Amniotic stem cell (primary cell): ENCODE measurements at regions not wholly inside any gene's neighbourhood (a gene's known extent, or its start where the extent isn't known, plus 50 kb on each side); places are given as distances from the start of the nearest gene placed in this dataset.
"Not testable (repeated sequence)": the region's sequence is repeated elsewhere in the genome, so short reads cannot be mapped to it uniquely, and the experiment has no call there.

Experiments
- DNase-seq: peaks from one replicate; lab custom pipeline; 2025; lab: John Stamatoyannopoulos, UW

DNA sequence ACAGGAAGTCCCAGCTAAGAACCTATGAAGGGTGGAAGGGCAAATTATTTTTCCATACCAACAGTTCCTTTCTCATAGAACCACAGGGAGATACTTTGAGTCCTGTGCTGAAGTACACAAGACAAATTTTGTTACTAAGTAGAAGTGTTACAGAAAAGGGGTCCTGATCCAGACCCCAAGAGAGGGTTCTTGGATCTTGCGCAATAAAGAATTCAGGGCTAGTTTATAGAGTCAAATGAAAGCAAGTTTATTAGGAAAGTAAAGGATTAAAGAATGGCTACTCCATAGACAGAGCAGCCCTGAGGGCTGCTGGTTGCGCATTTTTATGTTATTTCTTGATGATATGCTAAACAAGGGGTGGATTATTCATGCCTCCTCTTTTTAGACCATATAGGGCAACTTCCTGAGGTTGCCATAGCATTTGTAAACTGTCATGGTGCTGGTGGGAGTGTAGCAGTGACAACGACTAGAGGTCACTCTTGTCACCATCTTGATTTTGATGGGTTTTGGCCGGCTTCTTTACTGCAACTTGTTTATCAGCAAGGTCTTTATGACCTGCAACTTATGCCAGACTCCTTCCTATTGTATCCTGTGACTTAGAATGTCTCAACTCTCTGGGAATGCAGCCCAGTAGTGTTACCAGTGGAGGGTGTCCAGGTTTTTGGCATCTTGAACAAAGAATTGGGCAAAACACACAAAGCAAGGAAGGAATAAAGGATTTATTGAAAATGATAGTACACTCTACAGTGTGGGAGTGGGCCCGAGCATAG is 409.4 kb downstream of the SH2D4B start:
- DNase-seq, result no peak

DNA sequence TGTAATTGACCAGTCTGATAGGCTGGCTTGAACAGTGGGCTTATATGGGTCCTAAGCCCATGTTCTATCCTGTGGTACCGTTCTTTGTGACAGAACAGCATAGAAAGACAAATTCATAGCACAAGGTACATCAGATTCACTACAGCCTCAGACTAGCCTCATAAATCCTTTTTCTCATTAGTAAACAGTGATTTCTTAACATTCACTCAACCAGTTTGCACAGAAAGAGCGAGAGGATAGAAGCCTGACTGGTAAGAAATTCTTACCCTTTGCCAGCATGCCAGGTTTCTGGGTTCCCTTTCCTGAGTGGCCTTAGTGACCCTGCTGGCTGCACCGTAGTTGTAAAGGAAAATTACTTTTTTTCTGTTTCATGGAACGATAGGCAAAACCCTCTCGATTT is 412.1 kb downstream of the SH2D4B start:
- DNase-seq, result no peak

DNA sequence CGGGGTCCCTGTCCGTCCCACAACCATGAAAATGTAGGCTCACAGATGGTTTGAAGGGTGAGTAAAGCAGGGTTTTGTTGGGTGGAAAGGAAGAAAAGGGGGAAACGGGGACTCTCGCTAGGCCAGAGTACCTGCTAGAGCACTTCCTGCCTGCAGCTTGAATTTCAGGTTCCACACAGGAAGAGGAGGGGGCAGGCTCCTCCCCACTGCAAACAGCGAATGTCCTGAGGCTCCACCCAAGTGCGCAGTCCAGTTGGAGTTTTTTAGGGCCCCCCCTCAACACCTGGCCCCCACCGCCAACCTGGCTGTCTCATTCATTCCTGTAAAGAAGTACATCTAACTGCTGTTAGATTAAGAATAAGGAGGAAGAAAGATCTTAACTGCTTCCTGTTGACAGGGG is 414.7 kb downstream of the SH2D4B start:
- DNase-seq, result no peak

DNA sequence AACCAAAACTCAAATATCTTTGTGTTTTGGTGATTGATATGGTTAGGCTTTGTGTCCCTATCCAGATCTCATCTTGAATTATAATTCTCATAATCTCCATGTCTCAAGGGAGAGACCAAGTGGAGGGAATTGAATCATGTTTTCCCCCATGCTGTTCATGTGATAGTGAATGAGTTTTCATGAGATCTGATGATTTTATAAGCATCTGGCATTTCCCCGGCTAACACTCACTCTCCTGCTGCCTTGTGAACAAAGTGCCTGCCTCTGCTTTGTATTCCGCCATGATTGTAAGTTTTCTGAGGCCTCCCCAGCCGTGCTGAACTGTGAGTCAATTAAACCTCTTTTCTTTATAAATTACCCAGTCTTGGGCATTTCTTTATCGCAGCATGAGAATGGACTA is 419.5 kb downstream of the SH2D4B start:
- no peak for DNase-seq

DNA sequence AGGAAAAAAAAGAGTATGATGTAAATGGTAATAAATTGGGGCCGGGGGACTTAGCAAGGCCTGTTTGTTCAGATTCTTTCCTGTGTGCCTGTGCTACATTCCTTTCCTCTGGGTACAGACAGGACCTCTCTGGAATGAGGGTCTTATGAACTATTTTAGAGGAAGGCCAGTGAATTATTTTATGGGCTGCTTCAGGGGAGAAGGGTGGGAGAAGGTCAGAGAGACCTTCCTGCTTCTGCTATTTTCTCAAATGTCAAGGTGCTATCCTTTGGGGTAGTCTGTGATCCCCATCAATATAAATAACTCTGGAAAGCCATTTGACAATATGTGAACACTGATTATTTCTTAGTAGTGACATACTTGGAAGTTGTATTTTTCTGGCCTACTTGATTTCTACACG is 426.5 kb downstream of the SH2D4B start:
- no peak for DNase-seq

DNA sequence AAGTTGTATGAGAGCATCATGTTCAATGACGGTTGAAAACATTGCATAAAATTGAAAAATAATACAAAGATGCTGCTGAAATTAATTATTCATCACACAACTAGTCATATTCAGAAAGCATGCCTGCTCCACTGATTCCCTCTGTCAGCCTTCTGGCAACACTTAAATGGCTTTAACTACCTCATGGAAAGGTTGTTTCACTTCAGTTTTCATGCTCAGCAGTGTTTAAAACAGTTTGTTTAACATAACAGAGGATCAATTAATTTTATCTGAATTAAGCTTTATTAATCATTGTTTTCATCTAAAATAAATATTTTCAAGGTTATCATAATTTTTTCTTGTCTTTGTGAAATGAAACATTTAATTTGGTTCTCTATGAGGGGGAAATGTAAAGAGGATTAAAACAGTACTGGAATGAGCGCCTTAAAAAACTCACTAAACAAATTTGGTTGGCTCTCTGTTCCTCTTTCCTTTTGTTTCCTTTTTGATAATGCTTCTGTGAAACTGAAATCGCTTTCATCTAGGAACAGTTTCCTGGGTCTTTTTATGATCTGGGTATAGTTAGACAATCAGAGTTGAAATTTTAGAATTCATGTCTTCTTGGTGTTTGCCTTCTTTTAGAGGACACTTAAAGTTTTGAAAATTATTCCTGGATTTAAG is 427.4 kb downstream of the SH2D4B start:
- DNase-seq, result no peak

DNA sequence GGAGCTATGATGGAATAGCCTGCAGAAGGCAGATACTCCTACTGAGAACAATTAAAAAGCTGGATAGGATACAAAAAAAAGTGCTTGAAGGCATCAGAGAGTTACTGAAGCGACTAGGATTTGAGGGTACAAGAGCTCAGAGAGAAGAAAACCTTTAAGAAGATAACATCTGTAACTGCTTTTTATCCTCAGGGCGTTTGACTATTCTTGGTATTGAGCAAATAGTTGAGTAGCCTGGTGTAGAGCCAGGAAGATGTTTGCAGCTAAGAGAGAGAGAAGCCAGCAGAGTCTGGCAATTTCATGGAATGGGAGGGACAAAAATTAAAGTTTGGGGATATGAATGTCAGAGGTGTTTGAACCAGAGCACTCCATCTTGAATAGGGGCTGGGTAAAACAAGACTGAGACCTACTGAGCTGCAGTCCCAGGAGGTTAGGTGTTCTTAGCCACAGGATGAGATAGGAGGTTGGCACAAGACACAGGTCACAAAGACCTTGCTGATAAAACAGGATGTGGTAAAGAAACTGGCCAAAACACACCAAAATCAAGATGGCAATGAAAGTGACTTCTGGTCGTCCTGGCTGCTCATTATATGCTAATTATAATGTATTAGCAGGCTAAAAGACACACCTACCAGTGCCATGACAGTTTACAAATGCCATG is 428.8 kb downstream of the SH2D4B start:
- DNase-seq, result no peak

DNA sequence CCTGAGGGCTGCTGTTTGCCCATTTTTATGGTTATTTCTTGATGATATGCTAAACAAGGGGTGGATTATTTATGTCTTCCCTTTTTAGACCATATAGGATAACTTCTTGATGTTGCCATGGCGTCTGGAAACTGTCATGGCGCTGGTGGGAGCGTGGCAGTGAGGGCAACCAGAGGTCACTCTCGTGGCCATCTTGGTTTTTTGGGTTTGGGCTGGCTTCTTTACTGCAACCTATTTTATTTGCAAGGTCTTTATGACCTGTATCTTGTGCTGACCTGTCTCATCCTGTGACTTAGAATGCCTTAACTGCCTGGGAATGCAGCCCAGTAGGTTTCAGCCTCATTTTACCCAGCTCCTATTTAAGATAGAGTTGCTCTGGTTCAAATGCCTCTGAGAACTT is 429.7 kb downstream of the SH2D4B start:
- DNase-seq, result not testable (repeated sequence)

DNA sequence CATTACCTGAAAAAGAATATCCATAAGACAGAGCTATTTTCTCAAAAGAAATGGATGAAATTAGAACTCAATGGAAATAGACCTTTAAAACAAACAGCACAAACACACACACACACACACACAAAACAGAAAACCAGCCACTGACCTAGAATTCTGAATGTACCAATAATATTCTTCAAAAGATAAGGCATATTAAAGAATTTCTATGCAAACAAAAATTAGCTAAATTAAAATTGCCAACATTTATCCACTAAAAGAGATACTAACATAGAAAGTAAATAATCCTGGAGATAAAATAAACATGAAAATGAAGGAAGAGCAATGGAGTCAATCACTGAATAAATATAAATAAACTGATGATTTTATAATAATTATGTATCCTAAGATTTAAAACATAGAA is 431.2 kb downstream of the SH2D4B start:
- DNase-seq, result no peak

DNA sequence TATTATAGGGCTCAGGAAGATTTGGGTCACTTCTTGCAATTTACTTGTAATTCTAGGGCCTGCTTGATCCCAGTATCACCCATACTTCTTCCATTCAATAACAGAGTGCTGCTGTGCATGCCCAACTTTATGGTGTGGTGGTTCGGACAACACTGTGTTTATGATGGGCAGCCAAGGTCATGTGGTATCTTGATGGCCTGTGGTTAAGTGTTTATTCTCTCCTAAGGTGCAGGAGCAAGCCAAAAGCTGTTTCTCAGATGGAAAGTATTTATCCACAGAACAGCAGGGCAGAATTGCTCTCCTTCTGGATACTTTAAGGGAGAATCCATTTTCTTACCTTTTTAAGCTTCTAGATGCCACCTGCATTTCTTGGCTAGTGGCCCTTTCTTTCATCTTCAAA is 433.8 kb downstream of the SH2D4B start:
- no peak for DNase-seq

DNA sequence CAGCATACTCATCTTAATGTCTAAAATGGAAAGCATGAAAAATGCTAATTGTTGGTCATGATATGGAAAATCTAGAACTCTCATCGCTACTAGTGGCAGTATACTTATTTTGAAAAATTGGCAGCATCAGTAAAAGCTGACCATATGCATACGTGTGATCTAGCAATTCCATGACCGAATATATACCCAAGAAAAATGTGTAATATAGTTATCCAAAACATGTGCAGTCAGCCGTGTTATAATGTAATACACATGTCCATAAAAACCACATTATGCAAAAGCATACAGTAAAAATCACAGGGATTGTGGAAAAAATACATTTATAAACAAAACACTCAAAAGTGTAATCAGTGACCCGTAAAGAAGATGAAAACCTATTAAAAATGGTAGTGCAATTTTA is 439.0 kb downstream of the SH2D4B start:
- DNase-seq, result no peak

DNA sequence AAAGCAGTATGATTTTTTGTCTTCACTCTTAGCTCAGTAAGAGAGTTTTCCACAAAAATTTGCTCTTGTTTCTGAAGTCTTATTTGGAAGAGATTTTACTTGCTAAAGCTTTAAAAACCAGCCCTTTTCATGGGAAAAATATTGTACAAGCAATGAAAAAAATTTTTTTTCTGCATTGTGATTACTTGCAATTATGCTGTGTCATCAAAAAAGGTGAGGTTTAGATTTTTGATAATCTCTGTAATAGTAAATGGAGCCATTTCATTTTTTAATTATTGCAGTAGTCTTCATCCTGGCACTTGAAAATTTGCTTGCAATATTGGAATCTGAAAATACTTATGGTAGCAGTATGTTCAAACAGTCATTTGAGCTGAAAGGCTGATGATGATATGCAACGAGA is 447.4 kb downstream of the SH2D4B start:
- DNase-seq, result no peak

DNA sequence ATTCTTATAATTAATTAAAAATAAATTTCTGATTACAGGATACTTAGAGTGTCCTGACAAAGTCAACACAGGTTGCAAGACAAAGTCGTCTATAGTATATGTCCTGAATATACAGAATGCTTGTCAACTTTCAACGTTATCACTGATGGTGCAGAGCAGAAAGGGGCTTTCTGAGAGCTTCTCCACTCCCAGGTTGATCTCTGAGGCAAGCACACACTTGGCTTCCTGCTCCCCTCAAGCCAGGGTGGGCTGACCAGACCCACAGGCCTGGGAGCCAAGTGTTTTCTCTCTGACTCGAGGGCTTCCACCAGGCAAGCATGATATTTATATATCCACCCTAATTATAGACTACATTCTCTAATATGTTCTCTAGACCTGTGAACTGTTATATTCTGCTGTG is 448.9 kb downstream of the SH2D4B start:
- DNase-seq, result no peak

DNA sequence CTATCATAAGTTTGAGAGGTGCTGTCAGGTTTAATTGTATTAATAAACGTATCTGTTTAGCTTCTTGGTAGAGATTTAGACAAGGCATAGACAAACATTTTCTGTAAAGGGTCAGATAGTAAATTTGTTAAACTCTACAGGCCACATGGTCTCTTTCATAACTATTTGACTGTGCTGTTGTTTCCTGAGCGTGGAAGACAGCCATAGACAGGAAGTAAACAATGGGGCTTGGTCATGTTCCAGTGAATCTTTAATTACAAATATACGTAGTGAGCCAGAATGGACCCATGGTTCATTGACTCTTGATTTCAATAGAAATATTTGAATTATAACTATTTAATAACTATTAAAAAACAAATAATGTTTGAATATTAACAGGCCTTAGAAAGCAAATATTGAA is 451.1 kb downstream of the SH2D4B start:
- no peak for DNase-seq

DNA sequence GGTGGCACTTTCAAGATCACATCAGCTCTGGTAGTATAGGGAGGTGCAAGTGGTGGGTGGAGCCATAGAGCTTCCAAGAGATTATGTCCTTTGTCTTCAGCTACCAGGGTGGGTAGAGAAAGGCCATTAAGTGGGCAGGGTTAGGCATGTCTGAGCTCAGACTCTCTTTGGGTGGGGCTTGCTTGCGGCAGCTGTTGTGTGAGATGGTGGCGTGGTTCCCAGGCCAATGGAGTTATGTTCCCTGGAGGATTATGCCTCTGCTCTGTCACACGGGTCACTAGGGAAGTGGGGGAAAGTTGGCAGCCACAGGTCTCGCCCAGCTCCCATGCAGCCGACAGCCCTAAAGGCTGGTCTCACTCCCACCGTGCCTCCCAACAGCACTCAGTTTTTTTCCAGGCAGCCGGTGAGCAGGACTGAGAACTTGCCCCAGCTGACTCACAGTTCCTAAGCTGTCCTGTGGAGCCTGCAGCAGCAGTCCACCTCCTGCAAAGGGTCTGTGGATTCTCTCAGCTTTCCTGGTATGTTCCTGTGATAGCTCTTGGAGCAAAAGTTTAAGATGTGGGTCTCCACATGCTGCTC is 459.0 kb downstream of the SH2D4B start:
- no peak for DNase-seq

DNA sequence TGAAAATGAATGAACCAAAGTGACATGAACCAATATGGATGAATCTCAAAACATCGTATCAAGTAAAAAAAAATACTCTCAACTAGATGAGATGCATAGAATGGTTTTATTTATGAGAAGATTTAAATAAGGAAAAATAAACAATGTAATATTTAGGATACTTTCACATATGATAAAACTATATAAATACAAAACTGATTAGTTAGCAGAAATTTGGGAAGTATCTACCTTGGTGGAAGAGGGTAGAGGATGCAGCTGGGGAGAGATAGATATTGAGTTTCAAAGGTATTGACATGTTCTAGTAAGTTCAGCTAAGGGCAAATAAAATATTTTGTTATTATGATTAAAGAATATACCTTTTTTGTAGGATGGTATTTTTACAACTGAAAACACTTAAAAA is 463.1 kb downstream of the SH2D4B start:
- no peak for DNase-seq

DNA sequence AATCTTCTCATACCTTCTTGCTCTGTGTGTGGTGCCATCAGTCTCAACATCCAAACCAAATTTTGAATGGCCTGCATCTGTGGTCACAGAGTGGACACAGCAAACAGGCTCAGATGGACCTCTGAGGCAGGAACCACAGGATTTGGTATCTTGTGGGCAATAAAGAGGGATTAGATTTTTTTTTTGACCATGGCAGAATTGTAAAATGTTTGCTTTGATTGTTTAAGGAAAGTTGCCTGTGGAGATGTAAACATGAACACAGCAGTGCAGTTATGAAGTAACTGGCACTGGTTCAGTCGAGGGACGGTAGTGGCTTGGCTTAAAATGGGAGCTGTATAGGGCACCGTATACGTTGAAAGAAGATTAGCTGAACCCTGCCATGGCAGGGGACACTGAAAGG is 464.7 kb downstream of the SH2D4B start:
- no peak for DNase-seq

DNA sequence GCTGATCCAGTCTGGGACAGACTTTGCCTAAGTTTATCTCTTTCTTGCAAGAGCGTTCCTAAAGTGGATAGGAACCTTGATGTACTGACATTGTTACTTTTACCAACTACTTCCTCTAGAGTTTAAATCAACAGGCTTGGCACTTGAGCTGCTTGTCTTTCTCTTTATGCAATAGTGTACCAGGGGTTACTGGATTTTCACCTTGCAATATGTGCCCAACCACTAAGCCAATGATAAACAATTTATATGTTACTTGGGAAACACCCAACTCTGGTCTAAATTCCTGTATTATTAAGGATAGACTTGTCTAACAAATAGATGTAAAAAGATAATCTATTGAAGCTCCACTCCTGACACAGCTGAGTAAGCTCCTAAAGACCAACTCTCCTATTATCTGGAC is 470.2 kb downstream of the SH2D4B start:
- DNase-seq, result no peak

DNA sequence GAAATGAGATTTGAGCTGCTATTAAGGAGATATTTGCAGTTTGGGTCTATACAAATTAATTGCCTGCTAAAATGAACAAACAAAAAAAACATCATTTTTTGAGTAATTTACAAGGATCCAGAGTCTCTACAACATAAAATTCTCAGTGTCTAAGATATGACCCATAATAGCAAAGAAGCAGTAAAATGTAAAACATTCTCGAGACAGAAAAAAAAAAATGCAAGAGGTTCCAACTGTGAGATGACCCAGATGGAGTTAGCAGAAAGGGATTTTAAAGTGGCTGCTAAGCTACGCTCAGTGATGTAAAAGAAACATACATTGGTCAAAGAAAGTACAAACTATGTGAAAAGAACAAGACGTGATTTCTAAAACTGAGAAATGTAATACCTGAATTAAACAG is 471.0 kb downstream of the SH2D4B start:
- DNase-seq, result no peak

DNA sequence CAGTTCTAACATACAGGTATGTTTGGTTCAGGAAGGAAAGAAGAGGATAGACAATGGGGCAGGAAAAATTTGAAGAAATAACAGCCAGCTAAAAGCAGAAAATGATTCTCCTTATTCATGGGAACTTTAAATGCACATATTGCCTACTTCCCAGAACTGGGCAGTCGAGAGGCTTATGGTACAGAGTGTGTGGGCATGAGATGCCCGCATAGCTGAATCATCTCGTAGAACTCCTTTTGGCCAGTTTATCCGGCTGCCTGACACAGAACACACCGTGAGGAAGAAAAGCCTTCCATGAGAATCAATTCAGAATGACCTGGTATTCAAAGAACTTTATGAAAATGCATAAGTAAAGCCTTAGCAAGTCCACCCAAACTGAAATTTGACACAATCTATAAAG is 471.6 kb downstream of the SH2D4B start:
- no peak for DNase-seq

DNA sequence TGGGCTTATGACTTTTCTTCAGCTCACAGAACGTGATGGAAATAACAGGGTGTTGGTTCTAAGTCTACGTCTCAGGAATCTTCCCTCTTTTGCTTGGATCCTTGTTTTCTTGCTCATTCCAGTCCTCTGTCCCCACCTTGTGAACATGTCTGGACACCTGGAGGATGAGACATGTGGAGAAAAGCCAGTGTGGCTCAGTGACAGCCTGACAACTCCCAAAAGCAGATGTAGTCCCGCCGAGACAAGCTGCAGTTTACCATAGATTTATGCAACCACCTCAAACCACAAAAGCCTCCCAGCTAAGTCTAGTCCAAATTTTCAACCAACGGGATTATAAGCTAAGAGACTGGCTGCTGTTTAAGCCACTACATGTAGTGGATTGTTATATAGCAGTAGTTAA is 476.1 kb downstream of the SH2D4B start:
- DNase-seq, result no peak

DNA sequence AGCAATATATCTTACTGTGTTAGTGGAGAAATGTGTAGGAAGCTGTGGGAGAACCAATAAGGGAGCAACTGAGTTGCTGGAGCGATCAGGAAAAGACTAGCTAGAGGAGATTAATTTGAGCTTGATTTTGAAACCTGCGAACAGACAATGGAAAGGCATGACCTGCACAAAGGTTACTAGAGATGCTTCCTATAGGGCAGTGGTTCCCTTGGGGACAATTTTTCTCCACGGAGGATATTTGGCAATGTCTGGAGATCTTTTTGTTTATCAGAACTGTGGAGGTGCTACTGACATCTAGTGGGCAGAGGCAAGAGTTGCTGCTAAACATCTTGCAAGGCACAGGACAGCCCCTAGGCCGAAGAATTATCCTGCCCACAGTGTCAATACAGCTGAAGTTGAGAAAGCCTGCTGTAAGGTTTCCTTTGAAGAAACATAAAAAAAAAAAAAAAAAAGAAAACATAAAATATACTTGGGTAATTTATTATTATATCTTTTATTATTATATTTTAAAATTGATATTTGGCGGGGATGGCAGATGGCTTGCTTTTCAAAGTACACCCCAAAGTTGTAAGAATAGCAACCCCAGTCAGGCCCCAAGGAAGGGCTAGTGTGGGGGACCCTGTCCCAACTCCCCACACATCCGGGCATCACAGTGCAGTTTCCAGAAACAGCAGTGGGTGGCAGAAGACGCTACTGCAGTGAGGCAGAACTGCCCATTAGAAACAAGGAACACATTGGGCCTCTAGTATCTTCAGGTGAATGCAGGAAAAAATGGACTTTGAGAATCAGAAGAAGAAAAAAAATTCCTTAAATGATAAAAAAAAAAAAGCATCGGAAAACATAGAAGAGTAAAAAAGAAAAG is 481.6 kb downstream of the SH2D4B start:
- no peak for DNase-seq
